ENCODE measurements at regions not wholly inside any gene's neighbourhood (a gene's known extent, or its start where the extent isn't known, plus 50 kb on each side); places are given as distances from the start of the nearest gene placed in this dataset.

GRCh38 chr1:185515696-185516095 is 198.7 kb upstream of the IVNS1ABP start:
- TF ChIP-seq CTCF (IDR thresholded peaks at IDR 0.05) (no peak), POLR2A (IDR thresholded peaks at IDR 0.05) (no peak)
